H4 (cell line): ENCODE measurements at regions not wholly inside any gene's neighbourhood (a gene's known extent, or its start where the extent isn't known, plus 50 kb on each side); places are given as distances from the start of the nearest gene placed in this dataset.
"Not testable (repeated sequence)": the region's sequence is repeated elsewhere in the genome, so short reads cannot be mapped to it uniquely, and the experiment has no call there.

Source experiments
- DNase-seq: peaks from one replicate; pipeline ENCODE4 v3.0.0-alpha.2; 2015; ENCODE audit warnings: low spot score

- DNase-seq = no peak
These were observed 913.4 kb downstream of the TLE1 start for GRCh38 chr9:80775971-80776370.

- DNase-seq = no peak
These were observed 913.8 kb downstream of the TLE1 start for GRCh38 chr9:80775530-80775929.

- no peak for DNase-seq
These were observed 917.6 kb downstream of the TLE1 start for GRCh38 chr9:80771555-80772347.

GRCh38 chr9:80763536-80763935 lies 925.8 kb downstream of the TLE1 start:
- DNase-seq = no peak

GRCh38 chr9:80755586-80755985 lies 933.8 kb downstream of the TLE1 start:
- DNase-seq = no peak

- not testable (repeated sequence) for DNase-seq
These were observed 942.3 kb downstream of the TLE1 start for GRCh38 chr9:80747056-80747455.

- no peak for DNase-seq
These were observed 956.8 kb downstream of the TLE1 start for GRCh38 chr9:80732506-80732905.

GRCh38 chr9:80720579-80720978 lies 968.8 kb downstream of the TLE1 start:
- no peak for DNase-seq

GRCh38 chr9:80707120-80707519 lies 982.2 kb downstream of the TLE1 start:
- no peak for DNase-seq

- no peak for DNase-seq
These were observed 988.3 kb downstream of the TLE1 start for GRCh38 chr9:80701061-80701460.

- DNase-seq = peak; percentile 87
These were observed 989.8 kb downstream of the TLE1 start for GRCh38 chr9:80699511-80699998.

GRCh38 chr9:80698725-80699410 lies 990.5 kb downstream of the TLE1 start:
- no peak for DNase-seq

- no peak for DNase-seq
These were observed 996.6 kb downstream of the TLE1 start for GRCh38 chr9:80692751-80693150.

GRCh38 chr9:80691229-80691628 lies 998.1 kb downstream of the TLE1 start:
- DNase-seq = no peak

GRCh38 chr9:80690349-80690939 lies 998.9 kb downstream of the TLE1 start:
- no peak for DNase-seq

- DNase-seq = no peak
These were observed 1009.4 kb downstream of the TLE1 start for GRCh38 chr9:80679916-80680315.

GRCh38 chr9:80678906-80679305 lies 1010.4 kb downstream of the TLE1 start:
- DNase-seq = no peak

GRCh38 chr9:80673496-80673895 lies 1015.9 kb downstream of the TLE1 start:
- DNase-seq = no peak

GRCh38 chr9:80665479-80665878 lies 1023.9 kb downstream of the TLE1 start:
- no peak for DNase-seq

- peak; percentile 34 for DNase-seq
These were observed 1024.8 kb downstream of the TLE1 start for GRCh38 chr9:80664327-80665210.

- DNase-seq = not testable (repeated sequence)
These were observed 1029.6 kb downstream of the TLE1 start for GRCh38 chr9:80659751-80660150.

GRCh38 chr9:80651044-80651443 lies 1038.3 kb downstream of the TLE1 start:
- no peak for DNase-seq
